ENCODE measurements at regions not wholly inside any gene's neighbourhood (a gene's known extent, or its start where the extent isn't known, plus 50 kb on each side); places are given as distances from the start of the nearest gene placed in this dataset.

DNA sequence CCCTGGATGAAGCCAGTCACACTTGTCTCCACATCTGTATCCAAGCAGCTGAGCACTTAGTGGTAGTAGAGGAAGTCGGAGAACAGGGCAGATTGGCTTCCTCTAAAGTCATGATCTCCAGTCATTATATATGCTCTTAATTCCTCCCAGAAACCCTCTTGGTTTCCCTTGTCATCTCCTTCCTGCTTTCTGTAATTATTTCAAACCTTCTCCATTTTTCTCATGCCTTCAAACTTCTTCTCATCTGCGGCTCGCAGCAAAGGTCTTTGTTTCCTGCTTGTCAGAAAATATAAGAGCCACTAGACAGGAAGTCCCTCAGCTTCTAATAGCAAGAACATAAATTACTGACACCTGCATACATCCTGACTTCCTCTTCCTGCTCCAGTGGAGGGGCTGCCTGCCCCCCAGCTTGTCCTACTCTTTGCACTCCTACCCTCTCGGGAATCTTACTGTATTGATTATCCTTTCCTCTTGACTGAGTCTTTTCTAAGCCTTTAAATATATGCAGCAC is 124.6 kb upstream of the NGF start:
- TF ChIP-seq, protein P1, sequence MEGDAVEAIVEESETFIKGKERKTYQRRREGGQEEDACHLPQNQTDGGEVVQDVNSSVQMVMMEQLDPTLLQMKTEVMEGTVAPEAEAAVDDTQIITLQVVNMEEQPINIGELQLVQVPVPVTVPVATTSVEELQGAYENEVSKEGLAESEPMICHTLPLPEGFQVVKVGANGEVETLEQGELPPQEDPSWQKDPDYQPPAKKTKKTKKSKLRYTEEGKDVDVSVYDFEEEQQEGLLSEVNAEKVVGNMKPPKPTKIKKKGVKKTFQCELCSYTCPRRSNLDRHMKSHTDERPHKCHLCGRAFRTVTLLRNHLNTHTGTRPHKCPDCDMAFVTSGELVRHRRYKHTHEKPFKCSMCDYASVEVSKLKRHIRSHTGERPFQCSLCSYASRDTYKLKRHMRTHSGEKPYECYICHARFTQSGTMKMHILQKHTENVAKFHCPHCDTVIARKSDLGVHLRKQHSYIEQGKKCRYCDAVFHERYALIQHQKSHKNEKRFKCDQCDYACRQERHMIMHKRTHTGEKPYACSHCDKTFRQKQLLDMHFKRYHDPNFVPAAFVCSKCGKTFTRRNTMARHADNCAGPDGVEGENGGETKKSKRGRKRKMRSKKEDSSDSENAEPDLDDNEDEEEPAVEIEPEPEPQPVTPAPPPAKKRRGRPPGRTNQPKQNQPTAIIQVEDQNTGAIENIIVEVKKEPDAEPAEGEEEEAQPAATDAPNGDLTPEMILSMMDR (IDR thresholded peaks at IDR 0.05), result no peak
- no peak for TF ChIP-seq POLR2A (IDR thresholded peaks at IDR 0.05)

Measured in esophagus squamous epithelium (tissue), 4 donors.